ENCODE measurements at regions not wholly inside any gene's neighbourhood (a gene's known extent, or its start where the extent isn't known, plus 50 kb on each side); places are given as distances from the start of the nearest gene placed in this dataset.

DNA sequence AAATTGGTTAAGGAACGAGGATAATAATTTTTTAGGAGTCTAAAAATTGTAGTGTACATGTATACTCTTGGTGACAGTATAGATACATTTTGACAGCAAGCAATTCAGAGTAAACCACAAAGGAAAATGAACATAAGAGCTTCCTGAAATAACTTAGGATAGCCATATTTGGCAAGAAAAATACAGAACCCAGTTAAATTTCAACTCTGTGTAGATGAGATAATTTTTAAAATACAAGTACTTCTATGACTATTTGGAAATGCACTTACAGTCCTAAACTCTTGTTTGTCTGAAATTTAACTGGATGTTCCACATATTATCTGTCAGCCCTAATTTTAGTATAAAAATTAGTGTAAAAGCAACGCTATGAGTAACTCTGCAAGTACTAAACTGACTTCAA lies 124.4 kb upstream of the PCDH18 start:
- no peaks in the 10 kb centered on the region for H3K36me3 Mint-ChIP-seq (ENCODE audit: low read depth, unreplicated experiment)
- H3K4me1 Mint-ChIP-seq (ENCODE audit: unreplicated experiment), result no peaks in the 10 kb centered on the region
- H3K4me3 Mint-ChIP-seq (ENCODE audit: unreplicated experiment), result no peak overlapping the region
- H3K27me3 Mint-ChIP-seq (ENCODE audit: unreplicated experiment), result no peaks in the 10 kb centered on the region
- no peak overlapping the region for H3K27ac Mint-ChIP-seq (ENCODE audit: unreplicated experiment)
- no peak for DNase-seq (ENCODE audit: low spot score)
- no peaks in the 10 kb centered on the region for H3K9me3 Mint-ChIP-seq (ENCODE audit: unreplicated experiment)
- TF ChIP-seq, protein P1, sequence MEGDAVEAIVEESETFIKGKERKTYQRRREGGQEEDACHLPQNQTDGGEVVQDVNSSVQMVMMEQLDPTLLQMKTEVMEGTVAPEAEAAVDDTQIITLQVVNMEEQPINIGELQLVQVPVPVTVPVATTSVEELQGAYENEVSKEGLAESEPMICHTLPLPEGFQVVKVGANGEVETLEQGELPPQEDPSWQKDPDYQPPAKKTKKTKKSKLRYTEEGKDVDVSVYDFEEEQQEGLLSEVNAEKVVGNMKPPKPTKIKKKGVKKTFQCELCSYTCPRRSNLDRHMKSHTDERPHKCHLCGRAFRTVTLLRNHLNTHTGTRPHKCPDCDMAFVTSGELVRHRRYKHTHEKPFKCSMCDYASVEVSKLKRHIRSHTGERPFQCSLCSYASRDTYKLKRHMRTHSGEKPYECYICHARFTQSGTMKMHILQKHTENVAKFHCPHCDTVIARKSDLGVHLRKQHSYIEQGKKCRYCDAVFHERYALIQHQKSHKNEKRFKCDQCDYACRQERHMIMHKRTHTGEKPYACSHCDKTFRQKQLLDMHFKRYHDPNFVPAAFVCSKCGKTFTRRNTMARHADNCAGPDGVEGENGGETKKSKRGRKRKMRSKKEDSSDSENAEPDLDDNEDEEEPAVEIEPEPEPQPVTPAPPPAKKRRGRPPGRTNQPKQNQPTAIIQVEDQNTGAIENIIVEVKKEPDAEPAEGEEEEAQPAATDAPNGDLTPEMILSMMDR (IDR thresholded peaks at IDR 0.05; ENCODE audit: unreplicated experiment), result no peak

GRCh38 chr4:137655302-137655701 lies 123.0 kb upstream of the PCDH18 start:
- Mint-ChIP-seq H3K36me3 (ENCODE audit: low read depth, unreplicated experiment) (no peaks in the 10 kb centered on the region), H3K27me3 (ENCODE audit: unreplicated experiment) (no peaks in the 10 kb centered on the region), H3K27ac (ENCODE audit: unreplicated experiment) (no peak overlapping the region), H3K4me3 (ENCODE audit: unreplicated experiment) (no peak overlapping the region), H3K4me1 (ENCODE audit: unreplicated experiment) (no peaks in the 10 kb centered on the region), H3K9me3 (ENCODE audit: unreplicated experiment) (no peaks in the 10 kb centered on the region)
- TF ChIP-seq, protein P1 (IDR thresholded peaks at IDR 0.05; ENCODE audit: unreplicated experiment), result no peak
- DNase-seq (ENCODE audit: low spot score), result no peak

- TF ChIP-seq, protein P1 (IDR thresholded peaks at IDR 0.05; ENCODE audit: unreplicated experiment), result no peak
- no peaks in the 10 kb centered on the region for H3K36me3 Mint-ChIP-seq (ENCODE audit: low read depth, unreplicated experiment)
- no peaks in the 10 kb centered on the region for H3K4me1 Mint-ChIP-seq (ENCODE audit: unreplicated experiment)
- no peaks in the 10 kb centered on the region for H3K27me3 Mint-ChIP-seq (ENCODE audit: unreplicated experiment)
- no peak for DNase-seq (ENCODE audit: low spot score)
- H3K9me3 Mint-ChIP-seq (ENCODE audit: unreplicated experiment), result no peaks in the 10 kb centered on the region
- H3K27ac Mint-ChIP-seq (ENCODE audit: unreplicated experiment), result no peak overlapping the region
- no peak overlapping the region for H3K4me3 Mint-ChIP-seq (ENCODE audit: unreplicated experiment)
Measured at GRCh38 chr4:137651128-137651527, 118.8 kb upstream of the PCDH18 start.

- no peaks in the 10 kb centered on the region for H3K9me3 Mint-ChIP-seq (ENCODE audit: unreplicated experiment)
- DNase-seq (ENCODE audit: low spot score), result no peak
- H3K4me1 Mint-ChIP-seq (ENCODE audit: unreplicated experiment), result no peaks in the 10 kb centered on the region
- no peak overlapping the region for H3K4me3 Mint-ChIP-seq (ENCODE audit: unreplicated experiment)
- H3K27ac Mint-ChIP-seq (ENCODE audit: unreplicated experiment), result no peak overlapping the region
- TF ChIP-seq, protein P1 (IDR thresholded peaks at IDR 0.05; ENCODE audit: unreplicated experiment), result no peak
- H3K27me3 Mint-ChIP-seq (ENCODE audit: unreplicated experiment), result no peaks in the 10 kb centered on the region
- no peaks in the 10 kb centered on the region for H3K36me3 Mint-ChIP-seq (ENCODE audit: low read depth, unreplicated experiment)
Measured at GRCh38 chr4:137649711-137650450, 117.6 kb upstream of the PCDH18 start.

GRCh38 chr4:137648531-137648930 lies 116.2 kb upstream of the PCDH18 start:
- no peaks in the 10 kb centered on the region for H3K4me1 Mint-ChIP-seq (ENCODE audit: unreplicated experiment)
- no peak overlapping the region for H3K4me3 Mint-ChIP-seq (ENCODE audit: unreplicated experiment)
- DNase-seq (ENCODE audit: low spot score), result no peak
- TF ChIP-seq, protein P1 (IDR thresholded peaks at IDR 0.05; ENCODE audit: unreplicated experiment), result no peak
- H3K27me3 Mint-ChIP-seq (ENCODE audit: unreplicated experiment), result no peaks in the 10 kb centered on the region
- no peaks in the 10 kb centered on the region for H3K9me3 Mint-ChIP-seq (ENCODE audit: unreplicated experiment)
- H3K36me3 Mint-ChIP-seq (ENCODE audit: low read depth, unreplicated experiment), result no peaks in the 10 kb centered on the region
- no peak overlapping the region for H3K27ac Mint-ChIP-seq (ENCODE audit: unreplicated experiment)
